PC-3 (cell line): ENCODE measurements at regions not wholly inside any gene's neighbourhood (a gene's known extent, or its start where the extent isn't known, plus 50 kb on each side); places are given as distances from the start of the nearest gene placed in this dataset.

Source experiments
- EZH2phosphoT487 ChIP-seq: fragments of 300-600 bp; sonication (generic); IDR thresholded peaks from 2 replicates; pipeline ENCODE4 v1.6.1; 2018; ENCODE audit warnings: mild to moderate bottlenecking, antibody characterized with exemption, low read length, borderline replicate concordance
- TF ChIP-seq, protein P1 (sequence below): fragments of 300-600 bp; sonication (generic); conservative IDR thresholded peaks from 2 replicates; pipeline ENCODE4 v1.5.1; 2017; ENCODE audit warnings: antibody characterized with exemption, low read depth, mild to moderate bottlenecking, low read length

DNA sequence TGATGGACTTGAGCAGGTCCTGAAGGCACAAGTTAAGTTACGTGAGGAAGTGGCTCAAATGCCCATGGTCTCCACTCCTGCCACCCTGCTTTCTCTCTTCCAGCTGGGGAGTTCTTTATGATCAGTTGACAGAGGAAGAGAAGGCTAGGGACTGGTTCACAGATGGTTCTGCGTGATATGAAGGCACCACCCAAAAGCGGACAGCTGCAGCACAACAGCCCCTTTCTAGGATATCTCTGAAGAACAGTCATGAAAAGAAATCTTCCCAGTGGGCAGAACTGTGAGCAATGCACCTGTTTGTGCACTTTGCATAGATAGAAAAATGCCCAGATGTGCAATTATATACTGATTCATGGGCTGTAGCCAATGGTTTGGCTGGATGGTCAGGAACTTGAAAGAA is 162.4 kb upstream of the FSCB start:
- TF ChIP-seq, protein P1, sequence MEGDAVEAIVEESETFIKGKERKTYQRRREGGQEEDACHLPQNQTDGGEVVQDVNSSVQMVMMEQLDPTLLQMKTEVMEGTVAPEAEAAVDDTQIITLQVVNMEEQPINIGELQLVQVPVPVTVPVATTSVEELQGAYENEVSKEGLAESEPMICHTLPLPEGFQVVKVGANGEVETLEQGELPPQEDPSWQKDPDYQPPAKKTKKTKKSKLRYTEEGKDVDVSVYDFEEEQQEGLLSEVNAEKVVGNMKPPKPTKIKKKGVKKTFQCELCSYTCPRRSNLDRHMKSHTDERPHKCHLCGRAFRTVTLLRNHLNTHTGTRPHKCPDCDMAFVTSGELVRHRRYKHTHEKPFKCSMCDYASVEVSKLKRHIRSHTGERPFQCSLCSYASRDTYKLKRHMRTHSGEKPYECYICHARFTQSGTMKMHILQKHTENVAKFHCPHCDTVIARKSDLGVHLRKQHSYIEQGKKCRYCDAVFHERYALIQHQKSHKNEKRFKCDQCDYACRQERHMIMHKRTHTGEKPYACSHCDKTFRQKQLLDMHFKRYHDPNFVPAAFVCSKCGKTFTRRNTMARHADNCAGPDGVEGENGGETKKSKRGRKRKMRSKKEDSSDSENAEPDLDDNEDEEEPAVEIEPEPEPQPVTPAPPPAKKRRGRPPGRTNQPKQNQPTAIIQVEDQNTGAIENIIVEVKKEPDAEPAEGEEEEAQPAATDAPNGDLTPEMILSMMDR = no peak
- no peak for TF ChIP-seq EZH2phosphoT487
